ENCODE measurements at regions not wholly inside any gene's neighbourhood (a gene's known extent, or its start where the extent isn't known, plus 50 kb on each side); places are given as distances from the start of the nearest gene placed in this dataset.

- peak; percentile 34 for DNase-seq
Measured at GRCh38 chr12:100741084-100741711, 53.4 kb upstream of the ANO4 start.

- no peak for DNase-seq
Measured at GRCh38 chr12:100743060-100743459, 51.5 kb upstream of the ANO4 start.
